Right atrium auricular region (tissue), 2 donors: ENCODE measurements at regions not wholly inside any gene's neighbourhood (a gene's known extent, or its start where the extent isn't known, plus 50 kb on each side); places are given as distances from the start of the nearest gene placed in this dataset.

Experiments used
- DNase-seq: peaks from one replicate; pipeline ENCODE4 v3.0.0-alpha.2; 2019; ENCODE audit warnings: low spot score
- H3K27ac ChIP-seq, 2 donors: fragments of 200-600 bp; sonication (generic); 1 replicate in 1 of 2; 2 replicates in 1 of 2; pipeline ENCODE4 v1.5.1; 2016 to 2019
- H3K27me3 ChIP-seq, 2 donors: fragments of 200-600 bp; sonication (generic); one replicate each; pipeline versions ENCODE4 v1.5.1 to v1.6.0; 2017 to 2019
- H3K36me3 ChIP-seq: fragments of 200-600 bp; sonication (generic); one replicate; pipeline ENCODE4 v1.5.1; 2016
- H3K4me1 ChIP-seq, 2 donors: fragments of 200-600 bp; sonication (generic); one replicate each; pipeline versions ENCODE4 v1.5.1 to v1.6.0; 2017 to 2019
- H3K4me3 ChIP-seq, 2 donors: fragments of 200-600 bp; sonication (generic); 1 replicate in 1 of 2; 2 replicates in 1 of 2; pipeline ENCODE4 v1.5.1; 2017 to 2019; ENCODE audit warnings: mild to moderate bottlenecking in 1 of 2, moderate library complexity in 1 of 2
- H3K9me3 ChIP-seq, 2 donors: fragments of 200-600 bp; sonication (generic); one replicate each; pipeline ENCODE4 v1.5.1; 2019
- CTCF ChIP-seq, 2 donors: fragments of 200-600 bp; sonication (generic); IDR thresholded peaks; one replicate each; pipeline ENCODE4 v1.5.1; 2019; ENCODE audit warnings: antibody characterized with exemption in 2 of 2

GRCh38 chr13:112169941-112170822 is 103.2 kb downstream of the SOX1 start:
- TF ChIP-seq CTCF (IDR thresholded peaks at IDR 0.05), result no peak
- Histone ChIP-seq H3K9me3 (peaks cover 0 to 7% of the 10 kb centered on the region in 2 donors), H3K27me3 (no peaks in the 10 kb centered on the region), H3K36me3 (no peaks in the 10 kb centered on the region), H3K4me1 (no peaks in the 10 kb centered on the region), H3K27ac (no peak overlapping the region), H3K4me3 (no peak overlapping the region)
- no peak for DNase-seq

- Histone ChIP-seq H3K36me3 (no peaks in the 10 kb centered on the region), H3K4me3 (no peak overlapping the region), H3K27ac (no peak overlapping the region), H3K4me1 (no peaks in the 10 kb centered on the region), H3K9me3 (peaks cover 0 to 7% of the 10 kb centered on the region in 2 donors), H3K27me3 (no peaks in the 10 kb centered on the region)
- TF ChIP-seq CTCF (IDR thresholded peaks at IDR 0.05), result no peak
- no peak for DNase-seq
Observed at GRCh38 chr13:112170823-112171569, 104.0 kb downstream of the SOX1 start.

GRCh38 chr13:112171570-112171965 is 104.6 kb downstream of the SOX1 start:
- Histone ChIP-seq H3K27me3 (no peaks in the 10 kb centered on the region), H3K4me3 (no peak overlapping the region)
- TF ChIP-seq CTCF (IDR thresholded peaks at IDR 0.05), result no peak

GRCh38 chr13:112172017-112172416 is 105.1 kb downstream of the SOX1 start:
- H3K4me1 ChIP-seq, result peaks cover 0 to under 1% of the 10 kb centered on the region in 2 donors
- H3K27ac ChIP-seq, result no peak overlapping the region
- H3K36me3 ChIP-seq, result no peaks in the 10 kb centered on the region
- H3K4me3 ChIP-seq, result no peak overlapping the region
- no peak for TF ChIP-seq CTCF (IDR thresholded peaks at IDR 0.05)
- H3K9me3 ChIP-seq, result peaks cover 0 to 7% of the 10 kb centered on the region in 2 donors
- H3K27me3 ChIP-seq, result no peaks in the 10 kb centered on the region
- no peak for DNase-seq

More at GRCh38 chr13:112171570-112171965, 104.6 kb downstream of the SOX1 start:
- H3K9me3 ChIP-seq, result peaks cover 0 to 7% of the 10 kb centered on the region in 2 donors
- no peaks in the 10 kb centered on the region for H3K4me1 ChIP-seq
- no peak overlapping the region for H3K27ac ChIP-seq
- no peaks in the 10 kb centered on the region for H3K36me3 ChIP-seq
- no peak for DNase-seq

- Histone ChIP-seq H3K9me3 (peaks cover 0 to 7% of the 10 kb centered on the region in 2 donors), H3K27me3 (no peaks in the 10 kb centered on the region), H3K27ac (no peak overlapping the region), H3K4me3 (no peak overlapping the region), H3K36me3 (no peaks in the 10 kb centered on the region), H3K4me1 (peaks cover 0 to 8% of the 10 kb centered on the region in 2 donors)
- DNase-seq, result no peak
- no peak for TF ChIP-seq CTCF (IDR thresholded peaks at IDR 0.05)
Observed at GRCh38 chr13:112172641-112173251, 105.8 kb downstream of the SOX1 start.
